LNCAP (cell line): ENCODE measurements at regions not wholly inside any gene's neighbourhood (a gene's known extent, or its start where the extent isn't known, plus 50 kb on each side); places are given as distances from the start of the nearest gene placed in this dataset.

Experiments
- CTCF ChIP-seq: fragments of 450-650 bp; IDR thresholded peaks from 2 replicates; pipeline ENCODE4 v1.5.1; 2017; ENCODE audit warnings: mild to moderate bottlenecking

- TF ChIP-seq CTCF: no peak
Measured at GRCh38 chrX:4579999-4580398, 866.5 kb upstream of the PRKX start.

GRCh38 chrX:4579480-4579879, 866.0 kb upstream of the PRKX start:
- TF ChIP-seq CTCF: no peak

- TF ChIP-seq CTCF: no peak
Measured at GRCh38 chrX:4572691-4573090, 859.2 kb upstream of the PRKX start.

- TF ChIP-seq CTCF: no peak
Measured at GRCh38 chrX:4570151-4570550, 856.7 kb upstream of the PRKX start.

- TF ChIP-seq CTCF: no peak
Measured at GRCh38 chrX:4560192-4560591, 846.7 kb upstream of the PRKX start.

GRCh38 chrX:4550018-4550417, 836.6 kb upstream of the PRKX start:
- TF ChIP-seq CTCF: no peak

GRCh38 chrX:4547213-4547836, 833.9 kb upstream of the PRKX start:
- TF ChIP-seq CTCF: peak; percentile 63

- no peak for TF ChIP-seq CTCF
Measured at GRCh38 chrX:4528247-4528646, 814.8 kb upstream of the PRKX start.
